ENCODE measurements at regions not wholly inside any gene's neighbourhood (a gene's known extent, or its start where the extent isn't known, plus 50 kb on each side); places are given as distances from the start of the nearest gene placed in this dataset.

- TF ChIP-seq ZNF274 (IDR thresholded peaks at IDR 0.05; ENCODE audit: low read depth, low read length) (no peak), SUZ12 (IDR thresholded peaks at IDR 0.05; ENCODE audit: extremely low read depth, insufficient read depth, insufficient read length) (no peak)
Measured at GRCh38 chr2:104744537-104744936, 109.4 kb upstream of the POU3F3 start.
